Uterus (tissue), 2 donors: ENCODE measurements at regions not wholly inside any gene's neighbourhood (a gene's known extent, or its start where the extent isn't known, plus 50 kb on each side); places are given as distances from the start of the nearest gene placed in this dataset.

Source experiments
- POLR2A ChIP-seq, 2 donors: fragments of 450-650 bp; IDR thresholded peaks; one replicate each; pipeline ENCODE4 v1.6.1; 2016; ENCODE audit warnings: antibody characterized with exemption in 2 of 2, mild to moderate bottlenecking in 1 of 2, moderate library complexity in 1 of 2
- TF ChIP-seq, protein P1 (sequence below), 4 experiments: fragments of 200-600 bp in 2 of 4; fragments of 450-650 bp in 2 of 4; sonication (generic) in 2 of 4; IDR thresholded peaks; one replicate each; pipeline ENCODE4 v1.5.1; 2016 to 2019; ENCODE audit warnings: antibody characterized with exemption in 4 of 4, mild to moderate bottlenecking in 2 of 4, moderate library complexity in 1 of 4

DNA sequence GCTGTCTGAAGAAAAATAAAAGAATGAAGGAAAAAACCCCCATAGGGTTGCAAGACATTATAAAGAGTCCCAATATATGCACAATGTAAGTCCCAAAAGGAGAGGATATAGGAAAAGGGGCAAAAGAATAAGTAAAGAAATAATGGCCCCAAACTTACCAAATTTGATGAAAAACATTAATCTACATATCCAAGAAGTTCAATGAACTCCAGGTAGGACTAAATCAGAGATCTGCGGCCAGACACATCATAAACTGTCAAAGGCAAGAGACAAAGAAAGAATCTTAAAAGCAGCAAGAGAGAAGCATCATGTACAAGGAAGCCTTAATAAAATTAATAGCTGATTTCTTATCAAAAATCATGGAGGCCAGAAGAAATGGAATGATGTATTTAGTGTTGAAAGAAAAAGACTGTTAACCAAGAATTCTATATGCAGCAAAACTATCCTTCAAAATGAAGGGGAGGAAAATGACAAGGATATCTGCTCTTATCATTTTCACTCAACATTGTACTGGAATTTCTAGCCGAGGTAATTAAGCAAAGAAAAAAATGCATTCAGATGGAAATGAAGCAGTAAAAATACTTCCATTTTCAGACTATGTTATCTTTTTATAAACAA, 95.7 kb upstream of the GLI3 start:
- TF ChIP-seq, protein P1, sequence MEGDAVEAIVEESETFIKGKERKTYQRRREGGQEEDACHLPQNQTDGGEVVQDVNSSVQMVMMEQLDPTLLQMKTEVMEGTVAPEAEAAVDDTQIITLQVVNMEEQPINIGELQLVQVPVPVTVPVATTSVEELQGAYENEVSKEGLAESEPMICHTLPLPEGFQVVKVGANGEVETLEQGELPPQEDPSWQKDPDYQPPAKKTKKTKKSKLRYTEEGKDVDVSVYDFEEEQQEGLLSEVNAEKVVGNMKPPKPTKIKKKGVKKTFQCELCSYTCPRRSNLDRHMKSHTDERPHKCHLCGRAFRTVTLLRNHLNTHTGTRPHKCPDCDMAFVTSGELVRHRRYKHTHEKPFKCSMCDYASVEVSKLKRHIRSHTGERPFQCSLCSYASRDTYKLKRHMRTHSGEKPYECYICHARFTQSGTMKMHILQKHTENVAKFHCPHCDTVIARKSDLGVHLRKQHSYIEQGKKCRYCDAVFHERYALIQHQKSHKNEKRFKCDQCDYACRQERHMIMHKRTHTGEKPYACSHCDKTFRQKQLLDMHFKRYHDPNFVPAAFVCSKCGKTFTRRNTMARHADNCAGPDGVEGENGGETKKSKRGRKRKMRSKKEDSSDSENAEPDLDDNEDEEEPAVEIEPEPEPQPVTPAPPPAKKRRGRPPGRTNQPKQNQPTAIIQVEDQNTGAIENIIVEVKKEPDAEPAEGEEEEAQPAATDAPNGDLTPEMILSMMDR (IDR thresholded peaks at IDR 0.05), result no peak
- no peak for TF ChIP-seq POLR2A (IDR thresholded peaks at IDR 0.05)
